ENCODE measurements at regions not wholly inside any gene's neighbourhood (a gene's known extent, or its start where the extent isn't known, plus 50 kb on each side); places are given as distances from the start of the nearest gene placed in this dataset.

DNA sequence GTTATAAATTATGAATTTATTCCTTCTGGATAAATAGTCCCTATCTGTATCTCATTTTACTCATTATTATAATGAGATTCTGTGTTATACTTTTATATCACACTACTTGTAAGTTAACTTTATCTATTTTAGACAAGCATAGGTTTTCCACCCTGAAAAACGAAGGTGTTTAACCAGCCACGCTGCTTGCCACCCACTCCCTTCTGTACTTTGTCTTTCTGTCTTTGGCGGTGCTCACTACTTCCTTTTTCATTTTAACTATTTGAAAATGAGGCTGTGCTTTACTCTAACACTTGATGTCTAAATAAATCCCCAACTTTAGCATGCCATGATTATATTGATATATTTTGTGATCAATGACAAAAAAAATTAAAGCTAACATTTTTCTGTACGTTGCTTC is 952.9 kb downstream of the DNAJB9 start:
- TF ChIP-seq SNAI2 (CRISPR knock-in tag; IDR thresholded peaks at IDR 0.05), result no peak
- TF ChIP-seq ZNF70 (CRISPR knock-in tag; IDR thresholded peaks at IDR 0.05), result no peak
- no peak for TF ChIP-seq ZFP3 (CRISPR knock-in tag; IDR thresholded peaks at IDR 0.05)
- TF ChIP-seq, protein P1, sequence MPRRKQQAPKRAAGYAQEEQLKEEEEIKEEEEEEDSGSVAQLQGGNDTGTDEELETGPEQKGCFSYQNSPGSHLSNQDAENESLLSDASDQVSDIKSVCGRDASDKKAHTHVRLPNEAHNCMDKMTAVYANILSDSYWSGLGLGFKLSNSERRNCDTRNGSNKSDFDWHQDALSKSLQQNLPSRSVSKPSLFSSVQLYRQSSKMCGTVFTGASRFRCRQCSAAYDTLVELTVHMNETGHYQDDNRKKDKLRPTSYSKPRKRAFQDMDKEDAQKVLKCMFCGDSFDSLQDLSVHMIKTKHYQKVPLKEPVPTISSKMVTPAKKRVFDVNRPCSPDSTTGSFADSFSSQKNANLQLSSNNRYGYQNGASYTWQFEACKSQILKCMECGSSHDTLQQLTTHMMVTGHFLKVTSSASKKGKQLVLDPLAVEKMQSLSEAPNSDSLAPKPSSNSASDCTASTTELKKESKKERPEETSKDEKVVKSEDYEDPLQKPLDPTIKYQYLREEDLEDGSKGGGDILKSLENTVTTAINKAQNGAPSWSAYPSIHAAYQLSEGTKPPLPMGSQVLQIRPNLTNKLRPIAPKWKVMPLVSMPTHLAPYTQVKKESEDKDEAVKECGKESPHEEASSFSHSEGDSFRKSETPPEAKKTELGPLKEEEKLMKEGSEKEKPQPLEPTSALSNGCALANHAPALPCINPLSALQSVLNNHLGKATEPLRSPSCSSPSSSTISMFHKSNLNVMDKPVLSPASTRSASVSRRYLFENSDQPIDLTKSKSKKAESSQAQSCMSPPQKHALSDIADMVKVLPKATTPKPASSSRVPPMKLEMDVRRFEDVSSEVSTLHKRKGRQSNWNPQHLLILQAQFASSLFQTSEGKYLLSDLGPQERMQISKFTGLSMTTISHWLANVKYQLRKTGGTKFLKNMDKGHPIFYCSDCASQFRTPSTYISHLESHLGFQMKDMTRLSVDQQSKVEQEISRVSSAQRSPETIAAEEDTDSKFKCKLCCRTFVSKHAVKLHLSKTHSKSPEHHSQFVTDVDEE (CRISPR knock-in tag; IDR thresholded peaks at IDR 0.05), result no peak
- no peak for TF ChIP-seq TCF4 (CRISPR knock-in tag; IDR thresholded peaks at IDR 0.05; ENCODE audit: borderline replicate concordance)
- TF ChIP-seq PPARA (CRISPR knock-in tag; IDR thresholded peaks at IDR 0.05; ENCODE audit: borderline replicate concordance), result no peak
- TF ChIP-seq ISL1 (CRISPR knock-in tag; IDR thresholded peaks at IDR 0.05), result no peak
- no peak for TF ChIP-seq ZNF565 (CRISPR knock-in tag; conservative IDR thresholded peaks at IDR 0.05; ENCODE audit: low read depth)
- no peak for TF ChIP-seq ZNF8 (CRISPR knock-in tag; IDR thresholded peaks at IDR 0.05)
- no peak for TF ChIP-seq ZC3H10 (CRISPR knock-in tag; IDR thresholded peaks at IDR 0.05)
- no peak for TF ChIP-seq TOX (CRISPR knock-in tag; IDR thresholded peaks at IDR 0.05; ENCODE audit: borderline replicate concordance)
- ATAC-seq, result no peak

DNA sequence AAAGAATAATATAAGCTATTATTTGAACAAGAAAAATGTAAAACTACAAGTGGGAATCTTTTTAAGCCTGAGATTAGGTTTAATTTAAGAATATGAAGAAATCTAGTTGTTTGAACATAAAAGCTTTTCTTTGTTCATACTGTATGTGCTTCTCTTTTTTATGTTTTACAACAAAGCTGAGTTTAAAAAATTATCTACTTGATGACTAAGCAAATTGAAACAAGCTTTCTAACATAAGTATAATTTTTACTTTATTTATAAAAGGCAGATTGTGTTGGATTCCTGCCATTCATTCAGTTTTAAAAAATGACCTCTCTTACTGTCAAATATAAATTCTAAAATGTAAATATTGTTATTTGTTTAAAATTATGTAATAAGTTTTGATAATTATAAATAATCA is 958.2 kb downstream of the DNAJB9 start:
- no peak for ATAC-seq
- TF ChIP-seq ZNF8 (CRISPR knock-in tag; IDR thresholded peaks at IDR 0.05), result no peak
- TF ChIP-seq TOX (CRISPR knock-in tag; IDR thresholded peaks at IDR 0.05; ENCODE audit: borderline replicate concordance), result no peak
- TF ChIP-seq ZNF70 (CRISPR knock-in tag; IDR thresholded peaks at IDR 0.05), result no peak
- TF ChIP-seq, protein P2, sequence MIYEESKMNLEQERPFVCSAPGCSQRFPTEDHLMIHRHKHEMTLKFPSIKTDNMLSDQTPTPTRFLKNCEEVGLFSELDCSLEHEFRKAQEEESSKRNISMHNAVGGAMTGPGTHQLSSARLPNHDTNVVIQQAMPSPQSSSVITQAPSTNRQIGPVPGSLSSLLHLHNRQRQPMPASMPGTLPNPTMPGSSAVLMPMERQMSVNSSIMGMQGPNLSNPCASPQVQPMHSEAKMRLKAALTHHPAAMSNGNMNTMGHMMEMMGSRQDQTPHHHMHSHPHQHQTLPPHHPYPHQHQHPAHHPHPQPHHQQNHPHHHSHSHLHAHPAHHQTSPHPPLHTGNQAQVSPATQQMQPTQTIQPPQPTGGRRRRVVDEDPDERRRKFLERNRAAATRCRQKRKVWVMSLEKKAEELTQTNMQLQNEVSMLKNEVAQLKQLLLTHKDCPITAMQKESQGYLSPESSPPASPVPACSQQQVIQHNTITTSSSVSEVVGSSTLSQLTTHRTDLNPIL (CRISPR knock-in tag; IDR thresholded peaks at IDR 0.05; ENCODE audit: low read depth), result no peak
- no peak for TF ChIP-seq ZFP30 (CRISPR knock-in tag; IDR thresholded peaks at IDR 0.05)
- TF ChIP-seq ZFP3 (CRISPR knock-in tag; IDR thresholded peaks at IDR 0.05), result no peak
- no peak for TF ChIP-seq ZNF565 (CRISPR knock-in tag; conservative IDR thresholded peaks at IDR 0.05; ENCODE audit: low read depth)
- TF ChIP-seq ESRRG (CRISPR knock-in tag; IDR thresholded peaks at IDR 0.05), result no peak
- TF ChIP-seq CSDC2 (CRISPR knock-in tag; IDR thresholded peaks at IDR 0.05), result no peak
- TF ChIP-seq, protein P1 (CRISPR knock-in tag; IDR thresholded peaks at IDR 0.05), result no peak
- no peak for TF ChIP-seq BACH2 (CRISPR knock-in tag; IDR thresholded peaks at IDR 0.05; ENCODE audit: borderline replicate concordance)
- TF ChIP-seq ISL1 (CRISPR knock-in tag; IDR thresholded peaks at IDR 0.05), result no peak
- no peak for TF ChIP-seq ZC3H10 (CRISPR knock-in tag; IDR thresholded peaks at IDR 0.05)
- no peak for TF ChIP-seq PPARA (CRISPR knock-in tag; IDR thresholded peaks at IDR 0.05; ENCODE audit: borderline replicate concordance)
- no peak for TF ChIP-seq RARB (CRISPR knock-in tag; IDR thresholded peaks at IDR 0.05)

DNA sequence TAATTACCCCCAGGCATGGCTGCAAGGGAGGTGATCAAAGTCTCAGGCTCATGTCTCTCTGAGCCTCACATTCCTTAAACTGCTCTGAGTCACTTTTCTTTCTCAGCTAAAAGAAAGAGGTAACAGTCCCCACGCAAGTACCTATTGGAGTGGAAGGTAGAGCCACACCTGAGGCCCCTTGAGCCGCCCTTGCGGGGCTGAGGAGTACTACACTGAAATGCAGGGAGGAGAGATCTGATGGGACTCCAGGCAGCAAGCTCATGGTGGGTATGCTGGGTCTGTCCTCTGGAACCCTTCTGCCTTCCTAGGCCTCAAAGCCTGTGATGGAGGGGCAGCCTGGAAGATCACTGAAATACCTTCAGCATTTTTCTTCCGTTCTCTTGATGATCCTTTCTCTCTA is 960.0 kb downstream of the DNAJB9 start:
- ATAC-seq, result no peak
- TF ChIP-seq ZNF70 (CRISPR knock-in tag; IDR thresholded peaks at IDR 0.05) (no peak), ZFP3 (CRISPR knock-in tag; IDR thresholded peaks at IDR 0.05) (no peak), ZC3H10 (CRISPR knock-in tag; IDR thresholded peaks at IDR 0.05) (no peak), CSDC2 (CRISPR knock-in tag; IDR thresholded peaks at IDR 0.05) (no peak), RARB (CRISPR knock-in tag; IDR thresholded peaks at IDR 0.05) (no peak), TOX (CRISPR knock-in tag; IDR thresholded peaks at IDR 0.05; ENCODE audit: borderline replicate concordance) (no peak), ARNTL (CRISPR knock-in tag; IDR thresholded peaks at IDR 0.05; ENCODE audit: borderline replicate concordance, low read depth) (no peak), PPARA (CRISPR knock-in tag; IDR thresholded peaks at IDR 0.05; ENCODE audit: borderline replicate concordance) (no peak)

DNA sequence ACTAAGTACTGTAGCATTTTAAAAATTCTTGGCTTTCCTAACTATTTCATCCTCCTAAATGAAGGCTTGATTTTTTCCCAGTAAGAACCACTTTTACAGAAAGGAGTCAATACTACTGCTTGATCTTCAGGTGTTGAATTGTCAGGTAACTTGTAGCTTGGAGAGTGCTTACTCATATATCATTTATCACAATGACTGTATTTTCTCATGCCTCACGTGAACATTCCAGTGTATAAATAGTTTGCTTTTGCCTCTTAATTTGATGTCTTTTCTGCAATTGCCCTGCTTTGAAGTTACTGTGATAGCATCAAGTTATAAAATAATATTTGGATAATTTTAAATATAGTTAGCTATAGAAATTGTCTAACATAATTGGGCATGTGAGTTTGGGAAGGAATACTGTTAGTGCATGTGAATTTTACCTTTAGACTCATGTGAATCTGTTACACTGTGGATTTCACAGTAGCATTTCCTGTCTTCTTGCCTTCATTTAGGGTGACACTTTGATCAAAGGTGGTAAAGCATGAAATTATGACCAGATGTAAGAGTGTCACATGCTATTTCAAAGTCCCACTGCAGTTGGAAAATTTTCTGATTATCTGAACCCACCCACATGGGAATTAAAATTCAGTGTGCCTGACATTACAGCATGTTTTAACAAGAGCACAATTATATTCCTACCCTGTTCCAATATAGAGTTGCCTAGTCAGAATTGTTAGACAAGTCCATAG is 962.8 kb downstream of the DNAJB9 start:
- no peak for ATAC-seq
- TF ChIP-seq RARB (CRISPR knock-in tag; IDR thresholded peaks at IDR 0.05), result no peak
- TF ChIP-seq, protein P1 (CRISPR knock-in tag; IDR thresholded peaks at IDR 0.05), result no peak
- TF ChIP-seq TCF4 (CRISPR knock-in tag; IDR thresholded peaks at IDR 0.05; ENCODE audit: borderline replicate concordance), result no peak
- no peak for TF ChIP-seq PPARA (CRISPR knock-in tag; IDR thresholded peaks at IDR 0.05; ENCODE audit: borderline replicate concordance)
- TF ChIP-seq, protein P3, sequence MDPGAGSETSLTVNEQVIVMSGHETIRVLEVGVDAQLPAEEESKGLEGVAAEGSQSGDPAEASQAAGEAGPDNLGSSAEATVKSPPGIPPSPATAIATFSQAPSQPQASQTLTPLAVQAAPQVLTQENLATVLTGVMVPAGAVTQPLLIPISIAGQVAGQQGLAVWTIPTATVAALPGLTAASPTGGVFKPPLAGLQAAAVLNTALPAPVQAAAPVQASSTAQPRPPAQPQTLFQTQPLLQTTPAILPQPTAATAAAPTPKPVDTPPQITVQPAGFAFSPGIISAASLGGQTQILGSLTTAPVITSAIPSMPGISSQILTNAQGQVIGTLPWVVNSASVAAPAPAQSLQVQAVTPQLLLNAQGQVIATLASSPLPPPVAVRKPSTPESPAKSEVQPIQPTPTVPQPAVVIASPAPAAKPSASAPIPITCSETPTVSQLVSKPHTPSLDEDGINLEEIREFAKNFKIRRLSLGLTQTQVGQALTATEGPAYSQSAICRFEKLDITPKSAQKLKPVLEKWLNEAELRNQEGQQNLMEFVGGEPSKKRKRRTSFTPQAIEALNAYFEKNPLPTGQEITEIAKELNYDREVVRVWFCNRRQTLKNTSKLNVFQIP (CRISPR knock-in tag; IDR thresholded peaks at IDR 0.05; ENCODE audit: borderline replicate concordance, low read depth), result no peak
- TF ChIP-seq ZNF565 (CRISPR knock-in tag; conservative IDR thresholded peaks at IDR 0.05; ENCODE audit: low read depth), result no peak
- TF ChIP-seq, protein P2 (CRISPR knock-in tag; IDR thresholded peaks at IDR 0.05; ENCODE audit: low read depth), result no peak
- no peak for TF ChIP-seq ZC3H10 (CRISPR knock-in tag; IDR thresholded peaks at IDR 0.05)
- no peak for TF ChIP-seq TOX (CRISPR knock-in tag; IDR thresholded peaks at IDR 0.05; ENCODE audit: borderline replicate concordance)
- no peak for TF ChIP-seq ZFP3 (CRISPR knock-in tag; IDR thresholded peaks at IDR 0.05)
- TF ChIP-seq CSDC2 (CRISPR knock-in tag; IDR thresholded peaks at IDR 0.05), result no peak
- no peak for TF ChIP-seq ZFP30 (CRISPR knock-in tag; IDR thresholded peaks at IDR 0.05)

Measured in SK-N-SH treated with all-trans-retinoic acid at 6 μM for 48 hours (cell line).